Glomerular visceral epithelial cell (primary cell): ENCODE measurements at regions not wholly inside any gene's neighbourhood (a gene's known extent, or its start where the extent isn't known, plus 50 kb on each side); places are given as distances from the start of the nearest gene placed in this dataset.

ENCODE experiments used
- DNase-seq: peaks from one replicate; pipeline ENCODE4 v3.0.0-alpha.2; 2016; ENCODE audit errors: extremely low spot score

GRCh38 chr2:46813020-46813415, 102.6 kb downstream of the MCFD2 start:
- DNase-seq: no peak
